OCI-LY7 (cell line): ENCODE measurements at regions not wholly inside any gene's neighbourhood (a gene's known extent, or its start where the extent isn't known, plus 50 kb on each side); places are given as distances from the start of the nearest gene placed in this dataset.

Source experiments
- EZH2phosphoT487 ChIP-seq: fragments of 200-600 bp; sonication (generic); IDR thresholded peaks from 2 replicates; pipeline ENCODE4 v1.6.1; 2018; ENCODE audit warnings: low read depth, borderline replicate concordance, mild to moderate bottlenecking, mixed run types, antibody characterized with exemption, low read length, moderate library complexity, mixed read lengths
- TF ChIP-seq, protein P1 (sequence below): fragments of 200-600 bp; sonication (generic); conservative IDR thresholded peaks from 2 replicates; pipeline ENCODE4 v1.5.1; 2014; ENCODE audit warnings: mild to moderate bottlenecking, antibody characterized with exemption, low read length, moderate library complexity, mixed read lengths

DNA sequence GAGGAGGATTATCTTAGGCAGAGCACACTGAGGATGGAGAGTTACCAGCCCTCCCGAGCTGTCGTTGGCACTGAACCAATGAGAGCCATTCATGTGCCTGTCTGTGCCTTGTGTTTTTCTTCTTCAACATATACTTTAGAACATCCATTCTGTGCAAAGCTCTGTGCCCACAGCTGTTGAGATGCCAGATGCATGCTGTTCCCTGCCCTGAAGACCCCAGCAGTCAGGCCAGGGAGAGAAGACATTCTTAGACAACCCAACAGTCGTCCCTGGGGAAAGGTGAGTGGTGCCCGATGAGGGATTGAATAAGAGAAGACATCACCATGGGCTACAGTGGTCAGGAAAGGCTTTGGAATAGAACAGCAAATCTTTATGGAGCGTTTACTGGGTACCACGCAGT lies 114.1 kb downstream of the NRN1 start:
- TF ChIP-seq, protein P1, sequence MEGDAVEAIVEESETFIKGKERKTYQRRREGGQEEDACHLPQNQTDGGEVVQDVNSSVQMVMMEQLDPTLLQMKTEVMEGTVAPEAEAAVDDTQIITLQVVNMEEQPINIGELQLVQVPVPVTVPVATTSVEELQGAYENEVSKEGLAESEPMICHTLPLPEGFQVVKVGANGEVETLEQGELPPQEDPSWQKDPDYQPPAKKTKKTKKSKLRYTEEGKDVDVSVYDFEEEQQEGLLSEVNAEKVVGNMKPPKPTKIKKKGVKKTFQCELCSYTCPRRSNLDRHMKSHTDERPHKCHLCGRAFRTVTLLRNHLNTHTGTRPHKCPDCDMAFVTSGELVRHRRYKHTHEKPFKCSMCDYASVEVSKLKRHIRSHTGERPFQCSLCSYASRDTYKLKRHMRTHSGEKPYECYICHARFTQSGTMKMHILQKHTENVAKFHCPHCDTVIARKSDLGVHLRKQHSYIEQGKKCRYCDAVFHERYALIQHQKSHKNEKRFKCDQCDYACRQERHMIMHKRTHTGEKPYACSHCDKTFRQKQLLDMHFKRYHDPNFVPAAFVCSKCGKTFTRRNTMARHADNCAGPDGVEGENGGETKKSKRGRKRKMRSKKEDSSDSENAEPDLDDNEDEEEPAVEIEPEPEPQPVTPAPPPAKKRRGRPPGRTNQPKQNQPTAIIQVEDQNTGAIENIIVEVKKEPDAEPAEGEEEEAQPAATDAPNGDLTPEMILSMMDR = no peak
- no peak for TF ChIP-seq EZH2phosphoT487
